Activated naive CD4-positive, alpha-beta T cell treated with anti-CD3 and anti-CD28 coated beads, Interleukin-2, amount 50 U/mL, for 72 hours (primary cell): ENCODE measurements at regions not wholly inside any gene's neighbourhood (a gene's known extent, or its start where the extent isn't known, plus 50 kb on each side); places are given as distances from the start of the nearest gene placed in this dataset.
A peak's percentile ranks its signal among the peaks of the same experiment; 100 is the strongest.

ENCODE experiments used
- ATAC-seq, 2 donors: fragments of 150-1000 bp; cut with Tn5 transposase; 2 replicates each; pipeline ENCODE4 v1.10.0; 2021; ENCODE audit warnings: mild to moderate bottlenecking in 2 of 2, moderate library complexity in 2 of 2
- DNase-seq, 2 donors: peaks; one replicate each; pipeline ENCODE4 v3.0.0; 2021 to 2022; ENCODE audit warnings: low spot score in 2 of 2
- H3K27ac Mint-ChIP-seq, 2 donors: one replicate each; pipeline ENCODE4 v1.8.0; 2022; ENCODE audit warnings: mild to moderate bottlenecking in 2 of 2, mixed read lengths in 2 of 2
- H3K36me3 Mint-ChIP-seq, 2 donors: one replicate each; pipeline ENCODE4 v1.8.0; 2022; ENCODE audit warnings: mixed read lengths in 2 of 2
- H3K9me3 Mint-ChIP-seq, 2 donors: one replicate each; pipeline ENCODE4 v1.8.0; 2022; ENCODE audit warnings: mixed read lengths in 2 of 2

GRCh38 chr1:232560940-232561339, 69.0 kb downstream of the SIPA1L2 start:
- Mint-ChIP-seq H3K27ac (no peak overlapping the region), H3K36me3 (no peaks in the 10 kb centered on the region), H3K9me3 (no peaks in the 10 kb centered on the region)
- ATAC-seq (no peak), DNase-seq (no peak)

- DNase-seq (no peak), ATAC-seq (no peak)
- no peaks in the 10 kb centered on the region for H3K36me3 Mint-ChIP-seq
- H3K9me3 Mint-ChIP-seq = no peaks in the 10 kb centered on the region
- no peak overlapping the region for H3K27ac Mint-ChIP-seq
Measured at GRCh38 chr1:232558954-232559353, 71.0 kb downstream of the SIPA1L2 start.

GRCh38 chr1:232557502-232558191, 72.3 kb downstream of the SIPA1L2 start:
- Mint-ChIP-seq H3K9me3 (no peaks in the 10 kb centered on the region), H3K36me3 (no peaks in the 10 kb centered on the region), H3K27ac (peak overlapping the region; percentile 25 to 26)
- ATAC-seq (peak; percentile 14 to 93), DNase-seq (no peak)

- no peaks in the 10 kb centered on the region for H3K36me3 Mint-ChIP-seq
- no peaks in the 10 kb centered on the region for H3K9me3 Mint-ChIP-seq
- DNase-seq (no peak), ATAC-seq (no peak)
- H3K27ac Mint-ChIP-seq = peak overlapping the region in 1 of 2 donors; percentile 26
Measured at GRCh38 chr1:232557096-232557495, 72.8 kb downstream of the SIPA1L2 start.

GRCh38 chr1:232556351-232556750, 73.6 kb downstream of the SIPA1L2 start:
- Mint-ChIP-seq H3K27ac (no peak overlapping the region), H3K9me3 (no peaks in the 10 kb centered on the region), H3K36me3 (no peaks in the 10 kb centered on the region)
- no peak for ATAC-seq
- no peak for DNase-seq

GRCh38 chr1:232555494-232556210, 74.3 kb downstream of the SIPA1L2 start:
- Mint-ChIP-seq H3K36me3 (no peaks in the 10 kb centered on the region), H3K27ac (no peak overlapping the region), H3K9me3 (no peaks in the 10 kb centered on the region)
- no peak for DNase-seq
- ATAC-seq = no peak

- Mint-ChIP-seq H3K36me3 (no peaks in the 10 kb centered on the region), H3K9me3 (no peaks in the 10 kb centered on the region), H3K27ac (no peak overlapping the region)
- ATAC-seq (no peak), DNase-seq (no peak)
Measured at GRCh38 chr1:232554409-232554808, 75.5 kb downstream of the SIPA1L2 start.

- ATAC-seq (no peak), DNase-seq (no peak)
- H3K9me3 Mint-ChIP-seq = no peaks in the 10 kb centered on the region
- H3K36me3 Mint-ChIP-seq = no peaks in the 10 kb centered on the region
- no peak overlapping the region for H3K27ac Mint-ChIP-seq
Measured at GRCh38 chr1:232553809-232554208, 76.1 kb downstream of the SIPA1L2 start.

- ATAC-seq (no peak), DNase-seq (no peak)
- H3K27ac Mint-ChIP-seq = no peak overlapping the region
- no peaks in the 10 kb centered on the region for H3K36me3 Mint-ChIP-seq
- H3K9me3 Mint-ChIP-seq = no peaks in the 10 kb centered on the region
Measured at GRCh38 chr1:232553050-232553754, 76.7 kb downstream of the SIPA1L2 start.

GRCh38 chr1:232551386-232551785, 78.5 kb downstream of the SIPA1L2 start:
- H3K9me3 Mint-ChIP-seq = no peaks in the 10 kb centered on the region
- no peak for DNase-seq
- no peak for ATAC-seq
- peak overlapping the region in 1 of 2 donors; percentile 70 for H3K27ac Mint-ChIP-seq
- H3K36me3 Mint-ChIP-seq = no peaks in the 10 kb centered on the region

- no peak for ATAC-seq
- no peak for DNase-seq
- Mint-ChIP-seq H3K36me3 (no peaks in the 10 kb centered on the region), H3K27ac (no peak overlapping the region), H3K9me3 (no peaks in the 10 kb centered on the region)
Measured at GRCh38 chr1:232550007-232550406, 79.9 kb downstream of the SIPA1L2 start.

GRCh38 chr1:232548691-232549090, 81.2 kb downstream of the SIPA1L2 start:
- Mint-ChIP-seq H3K27ac (no peak overlapping the region), H3K36me3 (no peaks in the 10 kb centered on the region), H3K9me3 (no peaks in the 10 kb centered on the region)
- ATAC-seq = no peak
- no peak for DNase-seq

GRCh38 chr1:232547938-232548484, 81.9 kb downstream of the SIPA1L2 start:
- no peaks in the 10 kb centered on the region for H3K36me3 Mint-ChIP-seq
- DNase-seq (no peak), ATAC-seq (no peak)
- no peak overlapping the region for H3K27ac Mint-ChIP-seq
- no peaks in the 10 kb centered on the region for H3K9me3 Mint-ChIP-seq

GRCh38 chr1:232542633-232543593, 87.0 kb downstream of the SIPA1L2 start:
- H3K9me3 Mint-ChIP-seq = no peaks in the 10 kb centered on the region
- DNase-seq = no peak
- ATAC-seq = no peak
- H3K27ac Mint-ChIP-seq = no peak overlapping the region
- H3K36me3 Mint-ChIP-seq = no peaks in the 10 kb centered on the region

- Mint-ChIP-seq H3K9me3 (no peaks in the 10 kb centered on the region), H3K27ac (no peak overlapping the region), H3K36me3 (no peaks in the 10 kb centered on the region)
- DNase-seq (no peak), ATAC-seq (no peak)
Measured at GRCh38 chr1:232538943-232539302, 91.0 kb downstream of the SIPA1L2 start.

- H3K36me3 Mint-ChIP-seq = no peaks in the 10 kb centered on the region
- H3K27ac Mint-ChIP-seq = no peak overlapping the region
- DNase-seq (no peak), ATAC-seq (peak; percentile 36 to 64)
- no peaks in the 10 kb centered on the region for H3K9me3 Mint-ChIP-seq
Measured at GRCh38 chr1:232538224-232538942, 91.5 kb downstream of the SIPA1L2 start.
